NCI-H2029 (cell line): ENCODE measurements at regions not wholly inside any gene's neighbourhood (a gene's known extent, or its start where the extent isn't known, plus 50 kb on each side); places are given as distances from the start of the nearest gene placed in this dataset.
A peak's percentile ranks its signal among the peaks of the same experiment; 100 is the strongest.
"Not testable (repeated sequence)": the region's sequence is repeated elsewhere in the genome, so short reads cannot be mapped to it uniquely, and the experiment has no call there.

Experiments used
- DNase-seq: peaks from one replicate; lab custom pipeline; 2025; lab: John Stamatoyannopoulos, UW

DNA sequence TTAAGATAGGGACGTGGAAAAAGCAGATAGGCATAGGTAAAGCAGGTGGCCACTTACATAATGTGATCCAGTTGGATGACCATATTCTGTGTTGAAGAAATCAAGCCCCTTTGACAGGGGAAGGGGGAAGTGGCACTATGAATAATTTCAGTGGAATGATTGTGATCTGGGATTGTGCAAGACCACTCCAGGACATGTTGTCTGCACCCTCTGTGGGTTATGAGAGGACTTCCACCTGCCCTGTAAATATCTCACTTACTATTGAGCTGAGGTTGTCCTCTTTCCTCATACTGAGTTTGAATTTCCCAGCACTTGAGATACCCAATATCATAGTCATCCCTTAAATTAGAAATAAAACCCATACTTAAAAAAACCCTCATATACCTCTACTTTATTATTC is 220.7 kb downstream of the IRS1 start:
- DNase-seq: no peak

DNA sequence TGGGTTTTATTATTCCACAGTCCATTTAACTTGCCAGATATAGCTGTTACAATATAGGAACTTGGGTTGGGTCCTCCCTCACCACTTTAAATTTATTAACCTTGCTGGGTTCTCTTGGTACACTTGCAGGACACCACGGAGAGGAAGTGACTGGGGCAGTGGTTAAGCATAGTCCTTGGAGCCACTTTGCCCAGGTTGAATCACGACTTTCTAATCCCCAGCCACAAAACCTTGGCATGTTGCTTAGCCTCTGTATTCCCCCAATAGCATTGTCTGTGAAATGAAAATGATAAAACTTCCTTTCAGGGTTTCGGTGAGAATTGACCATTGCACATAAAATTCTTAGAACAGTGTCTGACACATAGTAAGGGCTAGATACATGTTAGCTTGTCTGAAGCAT is 221.2 kb downstream of the IRS1 start:
- no peak for DNase-seq

DNA sequence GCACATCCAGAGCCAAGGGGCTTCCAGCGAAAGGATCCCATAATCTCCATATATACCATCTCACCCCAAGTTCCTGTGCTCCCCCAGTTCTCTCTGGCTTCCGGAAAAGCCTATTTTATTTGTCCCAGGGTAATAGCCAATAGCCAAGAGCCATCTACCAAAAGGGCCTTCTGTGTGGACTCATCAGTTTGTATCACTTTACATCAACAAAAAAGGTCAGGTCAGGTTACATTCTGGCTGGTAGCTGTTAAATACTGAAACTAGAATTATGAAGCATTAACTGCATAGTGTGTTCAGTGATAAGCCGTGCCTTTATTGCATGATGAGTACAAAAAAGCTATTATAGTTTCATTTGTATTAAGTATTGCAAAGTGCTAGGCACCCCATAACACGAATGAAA is 223.7 kb downstream of the IRS1 start:
- DNase-seq: peak; percentile 22

DNA sequence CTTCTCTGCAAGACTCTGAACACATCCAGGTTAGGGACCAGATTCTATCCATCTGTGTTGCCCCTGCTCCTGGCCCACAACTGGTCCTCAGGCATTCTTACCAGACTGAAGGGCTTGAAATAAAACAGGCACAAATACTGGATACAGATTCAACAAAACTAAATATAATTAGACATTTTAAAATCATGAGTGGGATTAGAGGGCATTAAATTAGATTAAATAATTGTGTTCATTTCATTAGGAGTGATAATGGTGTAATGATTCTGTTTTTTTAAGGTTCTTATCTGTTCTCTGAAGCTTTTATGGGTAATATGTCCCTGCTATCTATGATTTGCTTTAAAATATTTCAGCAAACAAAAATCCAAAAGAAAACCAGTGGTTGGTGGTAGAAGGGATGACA is 226.5 kb downstream of the IRS1 start:
- DNase-seq: no peak

DNA sequence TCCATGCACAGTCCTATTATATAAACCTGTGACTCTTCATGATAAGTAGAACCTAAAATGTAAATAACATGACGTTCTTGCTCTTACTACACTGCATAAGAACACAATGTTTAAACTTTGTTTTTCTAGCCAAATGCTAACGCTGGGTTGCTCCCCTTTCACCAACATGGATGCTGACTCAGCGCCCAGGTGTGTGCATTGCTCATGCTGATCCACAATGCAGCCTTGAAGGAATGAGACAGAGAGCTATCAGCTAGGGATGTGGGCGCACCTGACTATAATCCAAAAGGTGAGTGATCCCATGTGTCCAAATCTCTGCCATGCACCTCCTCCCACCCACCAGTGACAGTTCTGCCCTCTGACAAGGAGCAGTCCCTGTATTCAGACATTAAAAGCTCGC is 235.0 kb downstream of the IRS1 start:
- no peak for DNase-seq

DNA sequence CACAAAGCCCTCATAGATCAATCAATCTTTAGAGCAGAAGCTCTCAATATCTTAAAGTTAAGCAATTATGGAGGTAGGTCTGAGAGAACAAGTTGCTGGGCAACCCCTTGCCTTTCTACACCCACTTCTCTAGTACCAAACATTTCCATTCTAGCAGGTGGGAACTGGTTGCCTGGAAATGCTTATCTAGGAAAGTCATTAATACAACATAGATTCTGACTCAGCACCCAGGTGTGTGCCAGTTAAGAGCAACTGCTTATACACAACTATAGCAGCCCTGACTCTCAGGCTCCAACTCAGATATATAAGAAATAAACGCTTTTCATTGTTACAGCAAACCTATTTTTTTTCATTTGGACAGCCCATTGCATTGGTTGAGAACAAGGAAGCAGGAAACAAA is 237.7 kb downstream of the IRS1 start:
- DNase-seq: no peak

DNA sequence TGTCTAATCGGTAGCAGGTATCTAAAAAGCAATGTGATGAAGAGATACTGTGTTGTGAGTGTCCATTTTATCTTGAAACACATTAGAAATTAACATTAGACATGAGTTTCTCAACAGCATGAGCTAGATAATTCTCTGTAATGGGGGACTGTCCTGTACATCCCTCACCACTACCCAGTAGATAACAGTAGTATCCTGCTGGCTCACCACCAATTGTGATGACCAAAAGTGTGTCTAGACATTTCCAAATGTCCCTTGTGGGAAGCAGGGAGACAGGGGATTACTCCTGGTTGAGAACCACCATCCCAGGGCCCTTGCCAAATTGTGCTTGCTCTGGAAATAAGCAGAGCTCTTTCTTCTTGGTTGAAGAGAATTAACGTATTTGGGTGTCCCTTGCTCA is 239.3 kb downstream of the IRS1 start:
- DNase-seq: no peak

DNA sequence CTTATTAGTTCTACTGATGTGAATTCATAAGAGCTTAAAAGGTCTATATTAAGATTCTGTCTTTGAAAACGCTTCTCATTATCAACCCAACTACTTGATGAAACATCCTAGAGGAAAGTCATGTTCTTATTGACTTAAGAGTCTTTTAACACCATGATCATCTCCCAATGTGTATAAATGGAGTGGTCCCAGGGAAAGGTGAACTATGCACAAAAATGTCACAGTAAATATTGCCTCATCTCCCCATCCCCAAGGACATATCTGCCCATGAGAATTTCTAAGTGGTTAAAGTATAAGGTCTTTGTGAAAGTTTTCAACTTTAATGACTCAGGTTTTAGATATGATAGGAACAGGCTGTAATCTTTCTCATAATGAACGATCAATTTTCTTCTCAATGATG is 240.1 kb downstream of the IRS1 start:
- DNase-seq: no peak

DNA sequence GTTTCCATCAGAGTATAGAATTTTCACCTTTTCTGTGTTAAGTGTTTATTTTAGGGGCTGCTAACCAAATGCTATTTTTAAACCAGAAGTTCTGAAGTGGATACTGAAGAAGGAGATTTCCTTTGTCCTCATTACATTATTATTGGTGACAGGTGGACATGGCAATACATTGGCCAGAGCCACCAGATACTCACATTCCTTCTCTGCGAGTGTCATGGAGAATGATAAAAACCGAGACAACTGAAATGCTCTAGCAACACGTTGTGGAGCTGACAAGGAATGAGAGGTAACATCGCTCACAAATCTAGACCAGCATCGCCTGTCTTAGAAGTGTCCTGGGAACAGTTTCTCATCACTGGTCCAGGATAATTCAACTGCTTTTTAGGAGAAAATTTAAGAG is 241.2 kb downstream of the IRS1 start:
- DNase-seq: no peak

DNA sequence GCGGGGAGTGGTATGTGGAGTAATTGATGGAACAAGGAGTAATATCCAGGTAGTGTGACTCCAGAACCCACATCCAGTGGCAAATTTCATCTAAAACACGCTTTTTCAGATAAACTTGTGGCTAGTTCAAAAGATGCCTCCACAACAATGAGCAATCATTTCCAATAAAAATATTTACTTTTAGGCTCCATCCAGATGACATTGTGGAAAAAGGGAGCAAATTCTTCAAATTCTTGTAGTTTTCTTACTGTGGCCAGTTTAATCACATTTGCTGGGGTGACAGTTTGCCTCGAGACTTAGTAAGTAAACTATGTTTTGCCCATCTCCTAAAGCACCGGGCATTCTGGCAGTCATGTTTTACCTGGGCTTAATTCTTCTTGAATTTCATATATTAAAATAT is 243.6 kb downstream of the IRS1 start:
- no peak for DNase-seq

DNA sequence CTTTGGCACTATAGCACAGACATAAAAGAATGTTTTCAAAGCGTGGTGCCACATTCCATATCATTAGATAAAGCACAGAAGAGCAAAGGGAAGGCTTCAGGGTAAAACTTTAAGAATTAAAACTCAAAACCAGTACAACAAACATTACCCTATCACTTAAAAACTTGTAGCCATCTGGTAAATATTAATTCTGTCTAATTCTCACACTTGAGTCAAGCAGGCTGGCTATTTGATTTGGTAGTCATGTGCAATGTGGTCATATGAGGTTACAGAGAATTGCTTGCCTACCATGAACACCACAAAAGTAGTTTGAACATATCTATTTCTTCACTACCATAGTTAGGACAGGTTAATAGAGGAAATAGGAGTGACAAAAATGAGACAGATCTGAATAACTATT is 244.9 kb downstream of the IRS1 start:
- no peak for DNase-seq

DNA sequence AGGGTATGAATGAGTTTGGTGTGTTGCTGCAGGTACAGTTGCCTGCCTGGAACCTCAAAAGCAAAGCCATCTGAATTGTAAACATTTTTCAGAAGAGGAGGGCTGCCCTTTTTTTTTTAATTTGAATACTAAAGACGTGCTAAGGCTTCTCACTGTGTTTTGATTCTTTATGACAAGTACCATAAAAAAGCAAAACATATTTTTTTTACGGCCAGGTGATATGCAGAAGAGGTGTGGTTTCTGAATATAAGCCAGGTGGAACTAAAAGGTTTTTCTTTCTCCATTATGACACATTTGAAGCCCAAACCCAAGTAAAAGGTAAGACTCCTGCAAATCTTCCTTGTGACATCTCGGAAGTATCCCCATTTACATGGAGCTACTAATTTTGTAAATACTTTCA is 246.3 kb downstream of the IRS1 start:
- no peak for DNase-seq

DNA sequence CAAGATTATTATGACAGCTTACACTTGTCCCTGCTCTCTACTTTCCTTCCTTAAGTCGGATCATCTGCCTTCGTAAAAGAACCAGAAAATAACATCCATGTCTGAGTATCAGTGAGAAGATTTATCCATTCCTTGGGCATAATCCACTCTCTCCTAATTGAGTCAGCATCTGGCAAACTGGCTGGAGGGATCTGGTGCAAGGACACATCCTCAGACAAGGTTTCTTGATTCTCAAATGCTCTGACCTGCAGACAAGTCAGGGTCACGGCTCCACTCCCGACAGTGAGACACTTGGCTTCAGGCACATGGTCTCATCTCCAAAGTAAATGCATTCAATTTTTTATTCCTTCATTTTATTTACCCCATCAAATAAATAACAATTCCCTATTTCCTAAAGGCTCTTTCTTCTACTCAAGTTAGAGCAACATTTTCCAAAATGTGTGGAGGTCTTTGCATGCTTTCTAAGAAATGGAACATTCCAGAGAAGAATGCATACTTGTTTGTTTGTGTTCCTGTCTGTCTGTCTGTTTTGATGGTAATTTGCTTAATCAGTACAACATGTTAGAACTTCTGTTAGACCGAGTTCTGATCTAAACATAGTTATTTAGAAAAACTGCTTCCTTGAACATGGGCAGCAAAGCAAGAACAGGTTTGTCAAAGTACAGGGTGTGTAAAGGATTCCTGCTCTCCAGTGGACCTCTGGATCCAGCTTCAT is 246.9 kb downstream of the IRS1 start:
- no peak for DNase-seq

DNA sequence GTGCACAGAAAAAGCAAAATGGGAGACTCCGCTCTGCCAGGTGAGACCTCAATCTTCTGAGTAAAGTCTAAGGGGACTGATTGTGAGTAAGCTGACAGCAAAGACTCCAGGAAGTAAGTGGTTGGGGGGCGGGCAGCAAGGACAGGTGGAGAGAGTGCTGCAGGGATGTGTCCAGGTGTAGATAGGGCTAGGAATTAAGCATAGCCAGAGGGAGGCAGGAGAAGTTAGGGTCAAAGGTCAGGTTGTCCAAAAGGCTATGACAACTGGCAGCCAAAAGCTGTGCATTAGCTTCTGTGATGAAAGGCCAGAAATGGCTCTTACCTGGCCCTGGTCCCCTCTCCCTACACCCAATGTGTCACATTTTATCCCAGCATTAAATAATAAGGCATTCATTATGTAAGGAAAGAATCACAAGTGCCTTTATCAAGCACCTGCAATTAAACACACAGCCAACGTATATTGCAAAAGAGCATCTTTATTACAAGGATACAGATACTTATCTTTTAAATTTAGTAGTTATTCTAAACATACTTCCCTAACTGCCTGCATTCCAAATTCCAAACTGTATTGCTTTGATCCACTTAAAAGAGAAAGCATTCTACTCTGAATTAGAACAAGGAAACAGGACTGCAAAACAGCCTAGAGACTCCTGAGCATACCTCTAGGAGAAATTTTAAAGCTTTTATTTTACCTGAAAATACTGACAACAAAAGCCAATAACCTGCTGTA is 247.9 kb downstream of the IRS1 start:
- no peak for DNase-seq

DNA sequence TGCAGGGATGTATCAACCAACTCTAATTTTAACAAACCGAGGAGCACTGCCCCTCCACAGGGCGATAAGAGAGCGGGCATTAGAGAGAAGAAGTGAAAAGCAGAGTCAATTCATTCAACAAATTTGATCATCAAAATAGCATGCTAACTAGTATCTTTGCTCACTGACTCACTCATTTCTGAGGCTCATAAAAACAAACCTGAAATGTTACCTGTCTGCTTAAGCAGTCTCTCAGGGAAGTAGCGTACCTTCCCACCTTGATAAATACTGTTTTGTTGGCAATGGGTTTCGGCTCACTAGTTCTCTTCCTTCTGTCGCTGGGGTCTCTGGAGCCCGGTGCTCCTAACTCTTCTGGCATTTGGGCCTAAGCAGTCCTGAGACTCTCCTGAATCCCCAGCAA is 248.8 kb downstream of the IRS1 start:
- no peak for DNase-seq

DNA sequence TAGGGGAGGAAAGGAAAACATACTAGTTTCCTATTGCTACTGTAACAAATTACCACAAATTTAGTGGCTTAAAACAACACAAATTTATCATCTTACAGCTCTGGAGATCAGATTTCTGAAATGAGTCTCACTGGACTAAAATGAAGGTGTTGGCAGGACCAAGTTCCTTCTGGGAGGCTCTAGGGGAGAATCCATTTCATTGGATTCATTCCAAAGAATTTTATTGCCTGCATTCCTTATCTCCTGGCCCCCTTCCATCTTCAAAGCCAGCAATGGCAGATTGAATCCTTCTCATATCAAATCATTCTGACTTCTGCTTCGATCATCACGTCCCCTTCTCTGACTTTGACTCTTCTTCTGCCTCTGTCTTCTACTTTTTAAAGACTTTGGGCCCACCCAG is 250.9 kb downstream of the IRS1 start:
- no peak for DNase-seq

DNA sequence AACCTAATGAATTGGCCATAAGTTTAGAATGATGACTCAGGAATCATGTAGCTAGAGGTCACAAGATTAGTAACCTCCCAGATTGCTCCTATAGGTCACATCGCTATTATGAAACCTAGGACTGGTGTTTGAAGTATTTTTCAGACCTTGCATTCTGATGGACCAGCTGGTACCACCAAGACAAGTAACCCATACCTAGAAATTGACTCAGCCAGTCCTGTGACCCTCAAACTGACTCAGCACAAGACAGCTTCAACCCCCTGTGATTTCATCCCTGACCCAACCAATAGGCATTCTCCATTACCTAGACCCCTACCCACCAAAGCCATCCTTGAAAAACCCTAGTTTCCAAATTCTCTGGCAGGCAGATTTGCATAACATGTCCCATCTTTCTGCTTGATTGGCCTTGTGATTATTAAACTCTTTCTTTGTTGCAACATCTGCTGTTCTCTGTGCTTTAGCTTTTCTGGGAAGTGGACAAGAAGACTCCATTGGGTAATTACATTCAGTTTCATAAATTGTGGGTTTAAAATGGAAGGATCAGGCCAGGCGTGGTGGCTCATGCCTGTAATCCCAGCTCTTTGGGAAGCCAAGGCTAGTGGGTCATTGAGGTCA is 254.9 kb downstream of the IRS1 start:
- DNase-seq: no peak

DNA sequence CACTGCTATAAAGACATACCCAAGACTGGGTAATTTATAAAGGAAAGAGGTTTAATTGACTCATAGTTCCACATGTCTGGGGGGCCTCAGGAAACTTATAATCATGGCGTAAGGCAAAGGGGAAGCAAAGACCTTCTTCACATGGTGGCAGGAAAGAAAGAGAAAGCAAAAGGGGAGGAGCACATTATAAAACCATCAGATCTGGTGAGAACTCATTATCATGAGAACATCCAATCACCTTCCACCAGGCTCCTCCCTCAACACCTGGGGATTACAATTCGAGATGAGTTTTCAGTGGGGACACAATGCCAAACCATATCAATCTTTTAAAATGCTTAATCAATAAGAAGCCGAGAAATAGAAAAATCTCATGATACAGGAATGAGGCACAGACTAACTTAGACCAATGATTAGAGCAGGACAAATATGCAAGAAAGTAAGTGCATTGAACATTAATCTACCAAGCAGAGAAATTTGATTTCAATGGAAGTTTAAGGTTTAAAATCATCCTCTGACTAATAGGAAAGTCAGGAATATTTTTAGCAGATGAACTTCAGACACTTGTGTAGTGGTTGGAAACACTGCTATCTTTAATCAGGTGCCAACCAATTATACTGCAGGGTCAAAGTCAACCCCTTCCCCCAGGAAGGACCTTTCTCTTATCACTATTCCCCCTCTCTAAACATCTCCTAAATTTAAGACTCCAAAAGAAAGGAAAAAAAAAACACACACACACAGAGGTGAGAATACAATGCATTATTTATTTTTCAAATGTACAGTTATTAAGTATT is 259.2 kb downstream of the IRS1 start:
- no peak for DNase-seq

DNA sequence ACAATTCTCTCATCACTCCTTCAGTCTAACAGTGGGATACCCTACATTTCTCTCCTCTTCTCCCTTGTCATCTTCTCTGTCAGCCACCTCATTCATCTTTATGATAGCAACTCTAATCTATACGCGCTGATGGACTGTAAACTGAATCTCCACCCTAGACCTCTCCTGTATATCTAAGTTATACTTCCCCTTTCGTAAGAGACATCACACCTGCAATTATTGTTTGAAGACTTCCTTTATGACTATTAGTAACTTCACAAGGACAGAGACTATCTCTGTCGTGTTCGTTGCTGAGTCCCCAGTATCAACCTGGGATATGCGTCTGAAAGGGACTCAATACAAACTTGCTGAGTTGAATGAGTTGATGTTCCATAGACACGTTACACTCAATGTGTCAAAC is 263.2 kb downstream of the IRS1 start:
- no peak for DNase-seq

DNA sequence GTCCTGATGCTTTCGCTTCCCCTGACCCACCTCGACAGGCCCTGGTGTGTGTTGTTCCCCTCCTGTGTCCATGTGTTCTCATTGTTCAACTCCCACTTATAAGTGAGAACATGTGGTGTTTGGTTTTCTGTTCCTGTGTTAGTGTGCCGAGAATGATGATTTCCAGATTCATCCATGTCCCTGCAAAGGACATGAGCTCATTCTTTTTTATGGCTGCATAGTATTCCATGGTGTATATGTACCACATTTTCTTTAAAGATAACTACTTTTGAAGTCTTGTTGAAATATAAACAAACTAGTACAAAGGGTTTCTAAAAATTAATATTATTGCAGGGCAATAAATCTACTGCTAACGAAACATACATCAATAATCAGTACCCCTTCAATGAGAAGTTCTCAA is 266.6 kb downstream of the IRS1 start:
- not testable (repeated sequence) for DNase-seq

DNA sequence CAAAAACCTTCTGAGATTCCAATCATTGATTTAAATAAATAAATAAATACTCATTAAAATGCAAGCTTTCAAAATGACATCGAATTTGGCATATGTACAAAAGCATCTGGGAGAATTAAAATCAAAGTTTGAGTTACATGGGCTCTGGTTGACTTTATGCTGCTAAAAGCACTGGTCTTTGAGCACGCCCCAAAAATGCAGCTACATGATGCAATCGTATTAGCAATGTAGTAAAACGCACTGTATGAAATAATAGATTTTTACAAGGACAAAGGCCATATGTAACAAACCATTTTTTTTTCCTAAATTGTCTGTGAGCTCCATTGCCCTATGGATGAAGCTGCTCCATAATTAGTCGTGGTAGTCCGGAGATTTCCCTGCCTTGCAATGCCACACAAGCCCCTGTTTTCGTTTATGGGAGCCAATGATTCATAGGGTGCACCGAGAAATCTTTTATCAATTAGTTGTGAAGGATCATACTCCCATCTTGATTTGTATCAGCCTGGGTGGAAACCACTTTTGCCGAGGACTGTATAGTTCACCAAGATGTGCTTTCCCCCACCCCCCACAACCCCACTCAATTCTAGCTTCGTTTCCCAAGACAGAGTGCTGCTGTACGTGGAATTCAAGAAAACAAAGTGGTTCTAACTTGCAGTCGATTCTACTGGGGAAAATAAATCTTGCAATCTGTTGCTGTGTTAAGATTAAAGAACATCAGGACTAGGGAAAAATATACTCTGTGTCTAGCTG is 268.4 kb downstream of the IRS1 start:
- DNase-seq: no peak

DNA sequence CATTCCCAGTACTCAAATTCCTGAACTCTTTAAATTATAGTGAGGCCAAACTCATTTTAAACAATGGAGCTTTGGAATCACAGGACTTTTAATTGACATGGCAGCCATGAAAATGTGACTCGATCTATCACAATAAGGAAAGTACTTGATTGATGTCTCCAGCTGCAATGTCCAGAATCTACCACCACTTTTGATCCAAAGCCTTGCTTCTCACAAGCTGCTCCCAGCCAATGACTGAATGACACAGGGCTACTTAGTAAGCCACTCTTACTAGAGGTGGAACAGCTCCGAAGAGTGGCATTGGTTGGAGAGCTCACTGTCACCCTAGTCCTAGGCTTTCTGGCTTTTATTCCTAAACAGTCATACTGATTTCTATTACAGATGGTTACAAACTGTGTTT is 270.1 kb downstream of the IRS1 start:
- DNase-seq: no peak
